Naive thymus-derived CD4-positive, alpha-beta T cell (primary cell): ENCODE measurements at regions not wholly inside any gene's neighbourhood (a gene's known extent, or its start where the extent isn't known, plus 50 kb on each side); places are given as distances from the start of the nearest gene placed in this dataset.
A peak's percentile ranks its signal among the peaks of the same experiment; 100 is the strongest.

Experiments
- ATAC-seq: fragments of 150-1000 bp; cut with Tn5 transposase; 2 replicates; pipeline ENCODE4 v1.10.0; 2021; ENCODE audit warnings: mild to moderate bottlenecking, moderate library complexity
- CTCF ChIA-PET: fragments of 350-600 bp; sonication (Branson Sonifier 250); formaldehyde crosslinking; loops from one replicate; lab custom pipeline; 2021; ENCODE audit warnings: antibody characterized with exemption; lab: Charles Lee
- POLR2A ChIA-PET: fragments of 350-600 bp; sonication (Branson Sonifier 250); formaldehyde crosslinking; loops from one replicate; lab custom pipeline; 2021; ENCODE audit warnings: antibody characterized with exemption, inconsistent platforms; lab: Charles Lee
- DNase-seq, 9 donors: peaks; one replicate each; pipeline versions ENCODE4 v3.0.0 to v3.0.0-alpha.2; 2020 to 2022; ENCODE audit warnings: mixed read lengths in 1 of 9
- H3K27ac ChIP-seq: one replicate; pipeline ENCODE4 v1.7.0; 2013; ENCODE audit warnings: mild to moderate bottlenecking, low read depth, low read length, moderate library complexity
- H3K27me3 ChIP-seq, 2 donors: one replicate each; pipeline ENCODE4 v1.7.0; 2013; ENCODE audit warnings: low read length in 2 of 2, mild to moderate bottlenecking in 2 of 2, moderate library complexity in 2 of 2; ENCODE audit not compliant: control insufficient read depth in 2 of 2, insufficient read depth in 2 of 2
- H3K36me3 ChIP-seq, 3 experiments: 1 replicate in 2 of 3; 2 replicates in 1 of 3; pipeline ENCODE4 v1.7.0; 2013; ENCODE audit warnings: low read length in 3 of 3, mild to moderate bottlenecking in 3 of 3, moderate library complexity in 1 of 3; ENCODE audit not compliant: insufficient read depth in 3 of 3, control insufficient read depth in 2 of 3
- H3K4me1 ChIP-seq, 2 donors: one replicate each; pipeline ENCODE4 v1.7.0; 2013; ENCODE audit warnings: low read length in 2 of 2, mild to moderate bottlenecking in 2 of 2, moderate library complexity in 1 of 2; ENCODE audit not compliant: control insufficient read depth in 2 of 2, insufficient read depth in 2 of 2
- H3K4me3 ChIP-seq: 2 replicates; pipeline ENCODE4 v1.7.0; 2013; ENCODE audit warnings: mild to moderate bottlenecking, low read length
- H3K9me3 ChIP-seq, 3 experiments: 1 replicate in 2 of 3; 2 replicates in 1 of 3; pipeline ENCODE4 v1.7.0; 2013; ENCODE audit warnings: low read length in 3 of 3; ENCODE audit not compliant: control insufficient read depth in 2 of 3
- H3K27ac Mint-ChIP-seq, 9 donors: one replicate each; pipeline ENCODE4 v1.8.0; 2020 to 2022; ENCODE audit warnings: mixed read lengths in 9 of 9, mild to moderate bottlenecking in 8 of 9, moderate library complexity in 5 of 9, inconsistent platforms in 2 of 9
- H3K27me3 Mint-ChIP-seq, 5 donors: one replicate each; pipeline ENCODE4 v1.8.0; 2021 to 2022; ENCODE audit warnings: mixed read lengths in 5 of 5, mild to moderate bottlenecking in 1 of 5
- H3K36me3 Mint-ChIP-seq, 5 donors: one replicate each; pipeline ENCODE4 v1.8.0; 2020 to 2022; ENCODE audit warnings: mixed read lengths in 5 of 5, mild to moderate bottlenecking in 3 of 5, inconsistent platforms in 1 of 5
- H3K4me1 Mint-ChIP-seq, 7 donors: one replicate each; pipeline ENCODE4 v1.8.0; 2020 to 2022; ENCODE audit warnings: mixed read lengths in 7 of 7, mild to moderate bottlenecking in 3 of 7, inconsistent platforms in 1 of 7
- H3K4me3 Mint-ChIP-seq, 10 donors: one replicate each; pipeline ENCODE4 v1.8.0; 2020 to 2022; ENCODE audit warnings: mild to moderate bottlenecking in 10 of 10, mixed read lengths in 10 of 10, moderate library complexity in 6 of 10, inconsistent platforms in 2 of 10
- H3K9me3 Mint-ChIP-seq, 11 donors: one replicate each; pipeline ENCODE4 v1.8.0; 2020 to 2022; ENCODE audit warnings: mixed read lengths in 11 of 11, mild to moderate bottlenecking in 4 of 11, inconsistent platforms in 1 of 11, moderate library complexity in 1 of 11
- intact Hi-C, 2 donors: fragments of 100-400 bp; cut with micrococcal nuclease; formaldehyde crosslinking; loops; one replicate each; pipeline ENCODE4 v1.15.1; 2023

GRCh38 chr2:120423167-120423943 is 77.4 kb downstream of the INHBB start:
- no peaks in the 10 kb centered on the region for H3K9me3 Mint-ChIP-seq
- H3K4me1 Mint-ChIP-seq, result no peaks in the 10 kb centered on the region
- H3K27me3 ChIP-seq, result no peaks in the 10 kb centered on the region
- intact Hi-C loops, result no loop called here
- H3K4me3 Mint-ChIP-seq, result no peak overlapping the region
- H3K4me1 ChIP-seq, result no peaks in the 10 kb centered on the region
- no peaks in the 10 kb centered on the region for H3K9me3 ChIP-seq
- no peaks in the 10 kb centered on the region for H3K36me3 ChIP-seq
- no peak for ATAC-seq
- peak in 1 of 9 donors; percentile 1 for DNase-seq
- POLR2A ChIA-PET, result no interaction called here
- CTCF ChIA-PET, result no interaction called here
- H3K27me3 Mint-ChIP-seq, result peaks cover 17 to 44% (median 24%) of the 10 kb centered on the region in 5 donors
- no peak overlapping the region for H3K27ac ChIP-seq
- no peaks in the 10 kb centered on the region for H3K36me3 Mint-ChIP-seq
- no peak overlapping the region for H3K4me3 ChIP-seq
- no peak overlapping the region for H3K27ac Mint-ChIP-seq

GRCh38 chr2:120424274-120424796 is 78.4 kb downstream of the INHBB start:
- Histone ChIP-seq H3K4me3 (no peak overlapping the region), H3K27me3 (no peaks in the 10 kb centered on the region), H3K27ac (no peak overlapping the region), H3K9me3 (no peaks in the 10 kb centered on the region), H3K36me3 (no peaks in the 10 kb centered on the region), H3K4me1 (no peaks in the 10 kb centered on the region)
- Mint-ChIP-seq H3K27ac (peak overlapping the region in 1 of 9 donors; percentile 28), H3K27me3 (peaks cover 19 to 41% (median 25%) of the 10 kb centered on the region in 5 donors), H3K4me1 (no peaks in the 10 kb centered on the region), H3K9me3 (no peaks in the 10 kb centered on the region), H3K36me3 (no peaks in the 10 kb centered on the region), H3K4me3 (no peak overlapping the region)
- POLR2A ChIA-PET, result no interaction called here
- DNase-seq (peak in 1 of 9 donors; percentile 9), ATAC-seq (no peak)
- CTCF ChIA-PET, result no interaction called here
- intact Hi-C loops, result no loop called here

DNA sequence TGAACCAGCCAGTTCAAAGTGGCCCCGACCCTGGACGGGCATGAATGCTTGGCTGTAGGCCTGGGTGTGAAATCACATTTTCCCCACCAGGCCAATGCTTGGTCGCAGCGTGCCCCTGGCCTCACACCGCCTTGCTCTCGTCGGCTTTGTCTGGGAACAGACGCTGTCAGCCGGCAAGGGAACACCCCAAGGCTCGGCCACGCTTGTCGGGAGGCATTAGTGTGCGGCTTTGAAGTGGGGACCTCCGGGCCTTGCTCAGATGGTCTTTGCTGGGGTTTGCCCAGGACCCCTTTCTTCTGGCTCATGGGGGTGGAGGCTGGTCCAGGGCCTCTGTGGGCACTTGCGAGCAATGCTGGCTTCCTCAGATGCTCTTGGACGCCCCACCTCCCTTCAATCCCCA is 79.1 kb downstream of the INHBB start:
- DNase-seq (no peak), ATAC-seq (no peak)
- Histone ChIP-seq H3K36me3 (no peaks in the 10 kb centered on the region), H3K9me3 (no peaks in the 10 kb centered on the region), H3K27ac (no peak overlapping the region), H3K27me3 (no peaks in the 10 kb centered on the region), H3K4me1 (no peaks in the 10 kb centered on the region), H3K4me3 (no peak overlapping the region)
- Mint-ChIP-seq H3K4me1 (no peaks in the 10 kb centered on the region), H3K4me3 (no peak overlapping the region), H3K36me3 (no peaks in the 10 kb centered on the region), H3K27me3 (peaks cover 23 to 42% (median 25%) of the 10 kb centered on the region in 5 donors), H3K9me3 (no peaks in the 10 kb centered on the region), H3K27ac (no peak overlapping the region)
- ChIA-PET POLR2A (no interaction called here), CTCF (no interaction called here)
- intact Hi-C loops, result no loop called here

- Histone ChIP-seq H3K4me3 (no peak overlapping the region), H3K27me3 (no peaks in the 10 kb centered on the region), H3K36me3 (no peaks in the 10 kb centered on the region), H3K9me3 (no peaks in the 10 kb centered on the region), H3K27ac (no peak overlapping the region), H3K4me1 (no peaks in the 10 kb centered on the region)
- intact Hi-C loops, result no loop called here
- Mint-ChIP-seq H3K36me3 (no peaks in the 10 kb centered on the region), H3K27ac (no peak overlapping the region), H3K4me1 (no peaks in the 10 kb centered on the region), H3K9me3 (no peaks in the 10 kb centered on the region), H3K27me3 (peaks cover 12 to 32% (median 23%) of the 10 kb centered on the region in 5 donors), H3K4me3 (no peak overlapping the region)
- ATAC-seq, result no peak
- DNase-seq, result peak in 1 of 9 donors; percentile 0
- CTCF ChIA-PET, result no interaction called here
- POLR2A ChIA-PET, result no interaction called here
Observed at GRCh38 chr2:120428748-120429147, 82.8 kb downstream of the INHBB start.

DNA sequence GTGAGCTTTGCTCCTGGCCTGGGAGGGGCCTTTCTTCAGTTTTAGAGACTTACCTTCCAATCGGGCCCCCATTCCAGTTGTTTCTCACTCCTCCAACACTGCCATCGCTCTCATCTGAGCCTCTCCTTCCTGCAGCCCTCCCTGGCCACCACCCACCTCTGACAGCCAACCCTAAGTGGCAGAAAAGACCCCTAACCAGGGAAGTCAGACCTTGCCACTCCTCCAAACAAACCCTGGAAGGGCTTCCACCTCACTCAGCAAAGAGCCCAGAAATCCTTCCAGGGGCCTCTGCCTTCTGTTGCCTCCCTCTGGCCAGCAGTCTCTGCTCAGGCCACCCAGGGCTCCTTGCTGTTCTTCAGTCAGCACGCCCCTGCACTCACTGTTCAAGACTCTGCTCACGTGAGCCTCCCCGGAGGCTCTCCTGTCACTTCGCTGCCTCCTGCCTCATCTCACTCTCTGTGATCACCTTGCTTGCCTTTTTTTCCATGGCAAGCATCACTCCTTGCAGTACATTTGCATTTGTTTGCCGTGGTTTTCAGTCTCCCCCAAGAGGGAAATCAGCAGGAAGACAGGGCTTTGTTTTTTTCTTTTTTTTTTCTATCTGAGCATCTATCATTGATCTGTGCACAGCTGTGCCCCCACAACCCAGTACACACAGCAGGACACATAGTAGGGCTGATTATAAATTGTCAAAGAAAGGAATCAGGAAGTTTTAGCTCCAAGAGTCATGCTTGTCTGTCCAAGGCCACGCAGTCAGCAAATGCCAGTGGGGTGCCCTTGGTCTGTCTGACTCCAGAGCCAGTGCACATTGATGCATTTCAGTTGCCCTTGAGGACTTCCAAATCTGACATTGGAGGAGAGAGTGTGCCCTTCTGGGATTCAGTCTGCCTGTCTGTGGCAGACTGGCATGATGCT is 83.9 kb downstream of the INHBB start:
- ChIA-PET CTCF (no interaction called here), POLR2A (no interaction called here)
- intact Hi-C loops, result no loop called here
- H3K4me1 Mint-ChIP-seq, result no peaks in the 10 kb centered on the region
- H3K36me3 Mint-ChIP-seq, result no peaks in the 10 kb centered on the region
- no peak overlapping the region for H3K27ac Mint-ChIP-seq
- Histone ChIP-seq H3K9me3 (no peaks in the 10 kb centered on the region), H3K4me3 (no peak overlapping the region), H3K36me3 (no peaks in the 10 kb centered on the region), H3K4me1 (no peaks in the 10 kb centered on the region), H3K27me3 (no peaks in the 10 kb centered on the region), H3K27ac (no peak overlapping the region)
- H3K27me3 Mint-ChIP-seq, result peaks cover 9 to 29% (median 22%) of the 10 kb centered on the region in 5 donors
- no peaks in the 10 kb centered on the region for H3K9me3 Mint-ChIP-seq
- DNase-seq (no peak), ATAC-seq (no peak)
- no peak overlapping the region for H3K4me3 Mint-ChIP-seq

- intact Hi-C loops, result no loop called here
- Mint-ChIP-seq H3K9me3 (no peaks in the 10 kb centered on the region), H3K27ac (no peak overlapping the region), H3K36me3 (no peaks in the 10 kb centered on the region), H3K4me1 (no peaks in the 10 kb centered on the region), H3K4me3 (no peak overlapping the region), H3K27me3 (peaks cover 9 to 29% (median 22%) of the 10 kb centered on the region in 5 donors)
- no peaks in the 10 kb centered on the region for H3K36me3 ChIP-seq
- ATAC-seq (no peak), DNase-seq (no peak)
- ChIA-PET CTCF (no interaction called here), POLR2A (no interaction called here)
- H3K4me1 ChIP-seq, result no peaks in the 10 kb centered on the region
- no peaks in the 10 kb centered on the region for H3K27me3 ChIP-seq
- no peak overlapping the region for H3K27ac ChIP-seq
- H3K9me3 ChIP-seq, result no peaks in the 10 kb centered on the region
- no peak overlapping the region for H3K4me3 ChIP-seq
Observed at GRCh38 chr2:120430501-120430830, 84.5 kb downstream of the INHBB start.
